SU-DHL-6 (cell line): ENCODE measurements at regions not wholly inside any gene's neighbourhood (a gene's known extent, or its start where the extent isn't known, plus 50 kb on each side); places are given as distances from the start of the nearest gene placed in this dataset.

Experiments
- EZH2phosphoT487 ChIP-seq: fragments of 200-600 bp; sonication (generic), shearing (Covaris generic); conservative IDR thresholded peaks from 2 replicates; pipeline ENCODE4 v1.6.1; 2018; ENCODE audit warnings: mild to moderate bottlenecking, antibody characterized with exemption, low read length, moderate library complexity, mixed read lengths
- TF ChIP-seq, protein P1 (sequence below): fragments of 200-600 bp; sonication (generic); IDR thresholded peaks from one replicate; pipeline ENCODE4 v1.5.1; 2017; ENCODE audit warnings: antibody characterized with exemption, mild to moderate bottlenecking, low read length, moderate library complexity; ENCODE audit not compliant: insufficient read depth, poor library complexity, severe bottlenecking

DNA sequence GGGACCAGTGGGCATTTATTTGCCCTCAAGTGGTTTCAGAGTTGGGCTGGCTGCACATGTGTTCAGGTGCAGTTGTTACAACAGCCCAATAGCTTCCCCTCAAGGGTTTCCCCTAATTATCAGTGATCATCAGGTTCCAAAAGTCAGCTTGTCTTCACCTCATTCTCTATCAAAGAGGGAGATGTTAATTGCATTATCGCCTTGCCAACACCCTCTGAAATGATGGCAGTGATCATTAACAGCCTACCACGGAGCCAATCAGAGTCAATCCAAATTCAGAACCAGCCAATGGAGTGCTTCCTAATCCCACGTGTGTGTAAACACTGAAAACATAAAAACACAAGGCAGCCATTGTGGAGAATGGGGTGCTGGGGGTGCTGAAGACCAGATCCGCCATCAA lies 248.4 kb upstream of the ZNF507 start:
- TF ChIP-seq, protein P1, sequence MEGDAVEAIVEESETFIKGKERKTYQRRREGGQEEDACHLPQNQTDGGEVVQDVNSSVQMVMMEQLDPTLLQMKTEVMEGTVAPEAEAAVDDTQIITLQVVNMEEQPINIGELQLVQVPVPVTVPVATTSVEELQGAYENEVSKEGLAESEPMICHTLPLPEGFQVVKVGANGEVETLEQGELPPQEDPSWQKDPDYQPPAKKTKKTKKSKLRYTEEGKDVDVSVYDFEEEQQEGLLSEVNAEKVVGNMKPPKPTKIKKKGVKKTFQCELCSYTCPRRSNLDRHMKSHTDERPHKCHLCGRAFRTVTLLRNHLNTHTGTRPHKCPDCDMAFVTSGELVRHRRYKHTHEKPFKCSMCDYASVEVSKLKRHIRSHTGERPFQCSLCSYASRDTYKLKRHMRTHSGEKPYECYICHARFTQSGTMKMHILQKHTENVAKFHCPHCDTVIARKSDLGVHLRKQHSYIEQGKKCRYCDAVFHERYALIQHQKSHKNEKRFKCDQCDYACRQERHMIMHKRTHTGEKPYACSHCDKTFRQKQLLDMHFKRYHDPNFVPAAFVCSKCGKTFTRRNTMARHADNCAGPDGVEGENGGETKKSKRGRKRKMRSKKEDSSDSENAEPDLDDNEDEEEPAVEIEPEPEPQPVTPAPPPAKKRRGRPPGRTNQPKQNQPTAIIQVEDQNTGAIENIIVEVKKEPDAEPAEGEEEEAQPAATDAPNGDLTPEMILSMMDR, result no peak
- TF ChIP-seq EZH2phosphoT487, result no peak
